ENCODE measurements at regions not wholly inside any gene's neighbourhood (a gene's known extent, or its start where the extent isn't known, plus 50 kb on each side); places are given as distances from the start of the nearest gene placed in this dataset.

GRCh38 chr5:68369023-68369359, 153.4 kb downstream of the PIK3R1 start:
- no peak for TF ChIP-seq POLR2AphosphoS5 (IDR thresholded peaks at IDR 0.05)
- TF ChIP-seq, protein P1, sequence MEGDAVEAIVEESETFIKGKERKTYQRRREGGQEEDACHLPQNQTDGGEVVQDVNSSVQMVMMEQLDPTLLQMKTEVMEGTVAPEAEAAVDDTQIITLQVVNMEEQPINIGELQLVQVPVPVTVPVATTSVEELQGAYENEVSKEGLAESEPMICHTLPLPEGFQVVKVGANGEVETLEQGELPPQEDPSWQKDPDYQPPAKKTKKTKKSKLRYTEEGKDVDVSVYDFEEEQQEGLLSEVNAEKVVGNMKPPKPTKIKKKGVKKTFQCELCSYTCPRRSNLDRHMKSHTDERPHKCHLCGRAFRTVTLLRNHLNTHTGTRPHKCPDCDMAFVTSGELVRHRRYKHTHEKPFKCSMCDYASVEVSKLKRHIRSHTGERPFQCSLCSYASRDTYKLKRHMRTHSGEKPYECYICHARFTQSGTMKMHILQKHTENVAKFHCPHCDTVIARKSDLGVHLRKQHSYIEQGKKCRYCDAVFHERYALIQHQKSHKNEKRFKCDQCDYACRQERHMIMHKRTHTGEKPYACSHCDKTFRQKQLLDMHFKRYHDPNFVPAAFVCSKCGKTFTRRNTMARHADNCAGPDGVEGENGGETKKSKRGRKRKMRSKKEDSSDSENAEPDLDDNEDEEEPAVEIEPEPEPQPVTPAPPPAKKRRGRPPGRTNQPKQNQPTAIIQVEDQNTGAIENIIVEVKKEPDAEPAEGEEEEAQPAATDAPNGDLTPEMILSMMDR (IDR thresholded peaks at IDR 0.05): no peak
- no peak for TF ChIP-seq EP300 (IDR thresholded peaks at IDR 0.05; ENCODE audit: low read depth)
- no peak for TF ChIP-seq POLR2A (IDR thresholded peaks at IDR 0.05)

Data from transverse colon (tissue), 4 donors.